Nephron progenitor cell (in vitro differentiated cells): ENCODE measurements at regions not wholly inside any gene's neighbourhood (a gene's known extent, or its start where the extent isn't known, plus 50 kb on each side); places are given as distances from the start of the nearest gene placed in this dataset.

Experiments used
- DNase-seq: peaks from one replicate; pipeline ENCODE4 v3.0.0; 2021
- H3K27ac Mint-ChIP-seq: 2 replicates; pipeline ENCODE4 v1.8.0; 2021; ENCODE audit warnings: mild to moderate bottlenecking, moderate library complexity, mixed read lengths
- H3K27me3 Mint-ChIP-seq: 2 replicates; pipeline ENCODE4 v1.8.0; 2021; ENCODE audit warnings: mild to moderate bottlenecking, low read depth, mixed read lengths; ENCODE audit not compliant: poor library complexity
- H3K36me3 Mint-ChIP-seq: 2 replicates; pipeline ENCODE4 v1.8.0; 2021; ENCODE audit warnings: low read depth, mixed read lengths
- H3K4me1 Mint-ChIP-seq: 2 replicates; pipeline ENCODE4 v1.8.0; 2021; ENCODE audit warnings: mixed read lengths
- H3K4me3 Mint-ChIP-seq: 2 replicates; pipeline ENCODE4 v1.8.0; 2021; ENCODE audit warnings: mild to moderate bottlenecking, moderate library complexity, mixed read lengths
- H3K9me3 Mint-ChIP-seq: 2 replicates; pipeline ENCODE4 v1.8.0; 2021; ENCODE audit warnings: mild to moderate bottlenecking, moderate library complexity, mixed read lengths
- TF ChIP-seq, protein P1 (sequence below): fragments of 200-600 bp; sonication (generic); IDR thresholded peaks from 2 replicates; pipeline ENCODE4 v1.5.0; 2021; ENCODE audit warnings: antibody characterized with exemption

- Mint-ChIP-seq H3K36me3 (no peaks in the 10 kb centered on the region), H3K27me3 (no peaks in the 10 kb centered on the region), H3K9me3 (no peaks in the 10 kb centered on the region), H3K4me1 (peaks cover 35% of the 10 kb centered on the region), H3K4me3 (no peak overlapping the region), H3K27ac (no peak overlapping the region)
- no peak for DNase-seq
- TF ChIP-seq, protein P1, sequence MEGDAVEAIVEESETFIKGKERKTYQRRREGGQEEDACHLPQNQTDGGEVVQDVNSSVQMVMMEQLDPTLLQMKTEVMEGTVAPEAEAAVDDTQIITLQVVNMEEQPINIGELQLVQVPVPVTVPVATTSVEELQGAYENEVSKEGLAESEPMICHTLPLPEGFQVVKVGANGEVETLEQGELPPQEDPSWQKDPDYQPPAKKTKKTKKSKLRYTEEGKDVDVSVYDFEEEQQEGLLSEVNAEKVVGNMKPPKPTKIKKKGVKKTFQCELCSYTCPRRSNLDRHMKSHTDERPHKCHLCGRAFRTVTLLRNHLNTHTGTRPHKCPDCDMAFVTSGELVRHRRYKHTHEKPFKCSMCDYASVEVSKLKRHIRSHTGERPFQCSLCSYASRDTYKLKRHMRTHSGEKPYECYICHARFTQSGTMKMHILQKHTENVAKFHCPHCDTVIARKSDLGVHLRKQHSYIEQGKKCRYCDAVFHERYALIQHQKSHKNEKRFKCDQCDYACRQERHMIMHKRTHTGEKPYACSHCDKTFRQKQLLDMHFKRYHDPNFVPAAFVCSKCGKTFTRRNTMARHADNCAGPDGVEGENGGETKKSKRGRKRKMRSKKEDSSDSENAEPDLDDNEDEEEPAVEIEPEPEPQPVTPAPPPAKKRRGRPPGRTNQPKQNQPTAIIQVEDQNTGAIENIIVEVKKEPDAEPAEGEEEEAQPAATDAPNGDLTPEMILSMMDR, result no peak
These were observed 67.1 kb downstream of the ENGASE start for GRCh38 chr17:79141578-79142355.

DNA sequence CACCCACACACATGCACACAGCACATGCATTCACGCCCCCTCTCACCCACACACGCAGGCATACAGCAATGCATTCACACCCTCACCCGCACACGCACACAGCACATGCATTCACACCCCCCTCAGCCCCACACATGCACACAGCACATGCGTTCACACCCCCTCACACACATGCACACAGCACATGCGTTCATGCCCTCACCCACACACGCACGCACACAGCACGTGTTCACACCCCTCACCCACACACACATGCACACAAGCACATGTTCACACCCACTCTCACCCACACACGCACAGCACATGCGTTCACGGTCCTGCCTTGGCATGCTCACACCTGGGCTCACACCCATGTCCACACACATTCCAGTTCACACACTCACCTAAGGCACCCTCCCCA lies 64.2 kb downstream of the ENGASE start:
- Mint-ChIP-seq H3K4me1 (peaks cover 46% of the 10 kb centered on the region), H3K36me3 (no peaks in the 10 kb centered on the region), H3K4me3 (no peak overlapping the region), H3K27me3 (no peaks in the 10 kb centered on the region), H3K9me3 (no peaks in the 10 kb centered on the region), H3K27ac (peak overlapping the region; percentile 77)
- TF ChIP-seq, protein P1, result no peak
- no peak for DNase-seq

GRCh38 chr17:79137789-79138165 lies 63.2 kb downstream of the ENGASE start:
- TF ChIP-seq, protein P1, result no peak
- Mint-ChIP-seq H3K4me1 (peaks cover 46% of the 10 kb centered on the region), H3K27me3 (no peaks in the 10 kb centered on the region), H3K4me3 (no peak overlapping the region), H3K9me3 (no peaks in the 10 kb centered on the region), H3K27ac (peak overlapping the region; percentile 79), H3K36me3 (no peaks in the 10 kb centered on the region)
- DNase-seq, result no peak

- H3K9me3 Mint-ChIP-seq, result no peaks in the 10 kb centered on the region
- DNase-seq, result no peak
- H3K4me3 Mint-ChIP-seq, result no peak overlapping the region
- peak overlapping the region; percentile 79 for H3K27ac Mint-ChIP-seq
- H3K27me3 Mint-ChIP-seq, result no peaks in the 10 kb centered on the region
- no peaks in the 10 kb centered on the region for H3K36me3 Mint-ChIP-seq
- peaks cover 45% of the 10 kb centered on the region for H3K4me1 Mint-ChIP-seq
- TF ChIP-seq, protein P1, result no peak
These were observed 62.6 kb downstream of the ENGASE start for GRCh38 chr17:79137015-79137788.

GRCh38 chr17:79136596-79136995 lies 62.0 kb downstream of the ENGASE start:
- no peaks in the 10 kb centered on the region for H3K9me3 Mint-ChIP-seq
- H3K4me3 Mint-ChIP-seq, result no peak overlapping the region
- peaks cover 43% of the 10 kb centered on the region for H3K4me1 Mint-ChIP-seq
- no peaks in the 10 kb centered on the region for H3K36me3 Mint-ChIP-seq
- H3K27ac Mint-ChIP-seq, result no peak overlapping the region
- TF ChIP-seq, protein P1, result no peak
- no peaks in the 10 kb centered on the region for H3K27me3 Mint-ChIP-seq
- no peak for DNase-seq
